Neural progenitor cell (in vitro differentiated cells): ENCODE measurements at regions not wholly inside any gene's neighbourhood (a gene's known extent, or its start where the extent isn't known, plus 50 kb on each side); places are given as distances from the start of the nearest gene placed in this dataset.

Experiments
- CTCF ChIP-seq: fragments of 200-600 bp; sonication (generic); IDR thresholded peaks from 2 replicates; pipeline ENCODE4 v1.5.1; 2017; ENCODE audit warnings: antibody characterized with exemption, mild to moderate bottlenecking
- EZH2 ChIP-seq: fragments of 200-600 bp; sonication (generic); IDR thresholded peaks from 2 replicates; pipeline ENCODE4 v1.6.1; 2017; ENCODE audit warnings: antibody characterized with exemption, mild to moderate bottlenecking, moderate library complexity
- EZH2phosphoT487 ChIP-seq: fragments of 200-600 bp; sonication (generic); IDR thresholded peaks from 2 replicates; pipeline ENCODE4 v1.6.1; 2017; ENCODE audit warnings: antibody characterized with exemption

- TF ChIP-seq CTCF = no peak
- no peak for TF ChIP-seq EZH2phosphoT487
- no peak for TF ChIP-seq EZH2
Observed at GRCh38 chr6:164325168-164325567, 910.6 kb downstream of the QKI start.
